ENCODE measurements at regions not wholly inside any gene's neighbourhood (a gene's known extent, or its start where the extent isn't known, plus 50 kb on each side); places are given as distances from the start of the nearest gene placed in this dataset.
"Not testable (repeated sequence)": the region's sequence is repeated elsewhere in the genome, so short reads cannot be mapped to it uniquely, and the experiment has no call there.

DNA sequence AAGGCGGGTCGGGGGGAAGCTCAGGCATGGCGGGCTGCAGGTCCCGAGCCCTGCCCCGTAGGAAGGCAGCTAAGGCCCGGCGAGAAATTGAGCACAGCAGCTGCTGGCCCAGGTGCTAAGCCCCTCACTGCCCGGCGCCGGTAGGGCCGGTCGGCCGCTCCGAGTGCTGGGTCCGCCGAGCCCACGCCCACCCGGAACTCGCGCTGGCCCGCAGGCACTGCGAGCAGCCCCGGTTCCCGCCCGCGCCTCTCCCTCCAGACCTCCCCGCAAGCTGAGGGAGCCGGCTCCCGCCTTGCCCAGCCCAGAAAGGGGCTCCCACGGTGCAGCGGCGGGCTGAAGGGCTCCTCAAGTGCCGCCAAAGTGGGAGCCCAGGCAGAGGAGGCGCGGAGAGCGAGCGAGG, 209.9 kb downstream of the TRIB2 start:
- TF ChIP-seq, protein P1, sequence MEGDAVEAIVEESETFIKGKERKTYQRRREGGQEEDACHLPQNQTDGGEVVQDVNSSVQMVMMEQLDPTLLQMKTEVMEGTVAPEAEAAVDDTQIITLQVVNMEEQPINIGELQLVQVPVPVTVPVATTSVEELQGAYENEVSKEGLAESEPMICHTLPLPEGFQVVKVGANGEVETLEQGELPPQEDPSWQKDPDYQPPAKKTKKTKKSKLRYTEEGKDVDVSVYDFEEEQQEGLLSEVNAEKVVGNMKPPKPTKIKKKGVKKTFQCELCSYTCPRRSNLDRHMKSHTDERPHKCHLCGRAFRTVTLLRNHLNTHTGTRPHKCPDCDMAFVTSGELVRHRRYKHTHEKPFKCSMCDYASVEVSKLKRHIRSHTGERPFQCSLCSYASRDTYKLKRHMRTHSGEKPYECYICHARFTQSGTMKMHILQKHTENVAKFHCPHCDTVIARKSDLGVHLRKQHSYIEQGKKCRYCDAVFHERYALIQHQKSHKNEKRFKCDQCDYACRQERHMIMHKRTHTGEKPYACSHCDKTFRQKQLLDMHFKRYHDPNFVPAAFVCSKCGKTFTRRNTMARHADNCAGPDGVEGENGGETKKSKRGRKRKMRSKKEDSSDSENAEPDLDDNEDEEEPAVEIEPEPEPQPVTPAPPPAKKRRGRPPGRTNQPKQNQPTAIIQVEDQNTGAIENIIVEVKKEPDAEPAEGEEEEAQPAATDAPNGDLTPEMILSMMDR (IDR thresholded peaks at IDR 0.05; ENCODE audit: borderline replicate concordance, extremely low read depth, low read length, poor library complexity, severe bottlenecking) = not testable (repeated sequence)
- not testable (repeated sequence) for TF ChIP-seq EZH2 (IDR thresholded peaks at IDR 0.05; ENCODE audit: borderline replicate concordance, low read depth, low read length, severe bottlenecking)
